ENCODE measurements at regions not wholly inside any gene's neighbourhood (a gene's known extent, or its start where the extent isn't known, plus 50 kb on each side); places are given as distances from the start of the nearest gene placed in this dataset.
"Not testable (repeated sequence)": the region's sequence is repeated elsewhere in the genome, so short reads cannot be mapped to it uniquely, and the experiment has no call there.

DNA sequence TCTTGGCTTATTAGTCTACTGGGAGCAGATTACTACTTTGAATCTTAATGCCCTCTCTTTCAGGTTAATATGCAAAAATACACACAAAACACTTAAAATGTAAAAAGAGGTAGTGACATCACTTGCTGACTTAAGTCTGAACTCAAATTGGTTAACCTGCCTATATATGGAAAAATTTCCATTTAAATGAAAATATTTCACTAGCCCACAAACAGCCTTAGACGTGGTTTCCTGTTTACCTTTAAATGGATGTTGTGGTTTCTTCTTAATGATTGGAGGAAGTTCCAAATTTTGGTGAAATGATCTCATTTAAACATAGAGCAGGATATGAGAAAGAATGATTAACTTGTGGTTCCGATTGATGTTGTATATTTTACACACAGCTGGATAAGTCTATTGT is 553.7 kb downstream of the CD109 start:
- intact Hi-C loops (cut with micrococcal nuclease): no loop called here

- intact Hi-C loops (cut with micrococcal nuclease): no loop called here
Measured at GRCh38 chr6:74248966-74249365, 553.0 kb downstream of the CD109 start.

DNA sequence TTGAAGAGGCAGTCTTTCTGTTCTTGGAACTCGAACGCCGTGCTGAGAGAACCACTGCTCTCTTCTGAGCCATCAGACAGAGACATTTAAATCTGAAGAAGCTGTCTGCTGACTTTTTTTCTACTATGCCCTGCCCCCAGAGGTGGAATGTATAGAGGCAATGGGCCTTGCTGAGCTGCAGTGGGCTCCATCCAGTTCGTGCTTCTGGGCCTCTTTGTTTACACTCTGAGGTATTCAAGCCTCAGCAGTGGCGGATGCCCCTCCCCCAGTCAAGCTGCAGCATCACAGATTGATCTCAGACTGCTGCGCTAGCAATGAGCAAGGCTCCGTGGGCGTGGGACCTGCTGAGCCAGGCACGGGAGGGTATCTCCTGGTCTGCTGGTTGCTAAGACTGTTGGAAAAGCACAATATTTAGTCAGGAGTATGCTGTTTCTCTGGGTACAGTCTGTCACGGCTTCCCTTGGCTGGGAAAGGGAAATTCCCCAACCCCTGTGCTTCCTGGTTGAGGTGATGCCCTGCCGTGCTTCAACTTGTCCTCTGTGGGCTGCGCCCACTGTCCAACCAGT is 526.8 kb downstream of the CD109 start:
- intact Hi-C loops (cut with micrococcal nuclease): no loop called here

- intact Hi-C loops (cut with micrococcal nuclease): no loop called here
Measured at GRCh38 chr6:74213995-74214394, 518.0 kb downstream of the CD109 start.

DNA sequence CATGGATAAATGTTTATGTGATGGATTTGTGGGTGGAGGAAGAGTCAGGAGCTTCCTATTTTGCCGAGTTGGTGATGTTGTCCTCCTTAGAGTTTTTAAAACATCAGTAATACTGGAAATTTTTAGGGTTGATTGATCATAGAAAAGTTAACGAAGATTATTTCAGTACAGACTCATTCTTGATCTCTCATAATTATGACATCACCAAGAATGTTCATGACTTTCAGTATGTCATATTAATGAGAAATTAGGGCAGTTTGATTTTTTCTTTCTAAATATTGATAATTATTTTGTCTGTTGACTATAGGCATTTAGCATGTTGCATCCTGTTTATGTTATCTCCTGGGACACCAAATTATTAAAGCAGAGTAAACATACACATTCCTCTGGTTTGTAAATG is 512.2 kb downstream of the CD109 start:
- intact Hi-C loops (cut with micrococcal nuclease): no loop called here

GRCh38 chr6:74199215-74199915 is 503.4 kb downstream of the CD109 start:
- intact Hi-C loops (cut with micrococcal nuclease): no loop called here

DNA sequence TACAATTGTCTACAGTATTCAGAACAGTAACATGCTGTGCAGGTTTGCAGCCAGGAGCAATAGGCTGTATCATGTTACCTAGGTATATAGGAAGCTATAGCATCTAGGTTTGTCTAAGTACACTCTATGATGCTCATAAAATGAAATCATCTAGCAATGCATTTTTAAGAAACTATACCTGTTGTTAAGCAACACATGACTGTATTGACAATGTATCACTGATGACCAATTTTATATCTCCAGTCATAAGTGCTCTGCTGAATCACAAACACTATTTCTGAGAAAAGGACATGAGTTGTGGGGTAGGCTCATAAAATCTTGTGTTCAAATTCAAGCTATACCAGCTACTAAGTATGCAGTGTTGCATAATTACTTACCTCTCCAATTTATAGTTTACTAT is 501.3 kb downstream of the CD109 start:
- intact Hi-C loops (cut with micrococcal nuclease): no loop called here

DNA sequence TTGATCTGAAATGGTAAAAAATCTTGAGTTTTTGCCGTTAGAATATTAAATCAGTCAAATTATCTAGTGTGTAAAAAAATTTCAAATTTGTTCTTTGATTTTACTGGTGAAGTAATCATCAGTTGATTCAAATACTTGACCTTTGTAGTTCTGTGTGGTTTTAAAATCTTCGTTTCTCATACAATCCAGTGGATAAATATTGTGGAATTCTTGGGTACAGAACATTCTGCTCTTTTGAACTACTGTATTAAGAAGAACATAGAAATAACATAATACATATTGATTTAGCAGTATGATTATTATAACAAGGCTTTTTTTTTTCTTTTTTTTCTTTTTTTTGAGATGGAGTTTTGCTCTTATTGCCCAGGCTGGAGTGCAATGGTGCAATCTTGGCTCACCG is 491.8 kb downstream of the CD109 start:
- intact Hi-C loops (cut with micrococcal nuclease): no loop called here

DNA sequence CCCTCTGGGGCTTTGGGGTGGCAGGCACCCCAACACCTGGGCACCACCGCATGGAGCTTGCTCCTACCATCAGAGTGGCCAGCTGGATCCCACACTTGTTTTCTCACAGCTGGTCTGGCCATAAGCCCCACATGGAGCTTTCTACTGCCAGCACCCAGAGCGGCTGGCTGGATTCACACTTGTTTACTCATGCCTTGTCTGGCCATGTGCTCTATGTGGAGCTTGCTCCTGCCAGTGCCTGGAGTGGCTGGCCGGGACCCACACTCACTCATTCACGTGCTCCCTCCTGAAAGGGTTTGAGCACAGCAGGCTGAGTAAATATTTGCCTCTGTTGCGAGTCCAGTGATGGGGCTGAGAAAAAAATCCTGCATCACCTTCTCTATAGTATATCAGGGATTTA is 487.0 kb downstream of the CD109 start:
- intact Hi-C loops (cut with micrococcal nuclease): no loop called here

- intact Hi-C loops (cut with micrococcal nuclease): no loop called here
Measured at GRCh38 chr6:74181471-74181870, 485.5 kb downstream of the CD109 start.

- intact Hi-C loops (cut with micrococcal nuclease): no loop called here
Measured at GRCh38 chr6:74177506-74177905, 481.5 kb downstream of the CD109 start.

GRCh38 chr6:74170550-74170949 is 474.5 kb downstream of the CD109 start:
- intact Hi-C loops (cut with micrococcal nuclease): not testable (repeated sequence)

- intact Hi-C loops (cut with micrococcal nuclease): no loop called here
Measured at GRCh38 chr6:74170118-74170517, 474.1 kb downstream of the CD109 start.

- intact Hi-C loops (cut with micrococcal nuclease): no loop called here
Measured at GRCh38 chr6:74167976-74168375, 472.0 kb downstream of the CD109 start.

GRCh38 chr6:74167511-74167910 is 471.5 kb downstream of the CD109 start:
- intact Hi-C loops (cut with micrococcal nuclease): no loop called here

DNA sequence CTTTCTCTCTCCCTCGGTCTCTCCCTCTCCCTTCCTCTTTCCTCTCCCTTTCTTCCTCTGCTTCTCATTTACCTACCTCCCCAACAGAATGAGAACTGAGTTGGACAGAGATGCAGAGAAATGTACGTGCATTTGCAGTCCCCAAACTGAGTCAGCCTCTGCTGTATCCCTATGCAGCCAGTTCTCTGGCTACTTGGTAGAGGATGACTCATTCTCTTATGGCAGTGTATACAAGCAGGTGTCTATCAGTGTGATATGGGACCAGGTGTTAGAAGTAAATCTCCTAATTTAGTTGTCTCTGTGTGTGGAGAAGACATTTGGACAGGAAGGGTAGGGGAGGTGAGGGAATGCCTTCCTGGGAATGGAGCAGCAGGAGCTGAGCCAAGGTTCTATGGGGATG is 470.8 kb downstream of the CD109 start:
- intact Hi-C loops (cut with micrococcal nuclease): no loop called here

DNA sequence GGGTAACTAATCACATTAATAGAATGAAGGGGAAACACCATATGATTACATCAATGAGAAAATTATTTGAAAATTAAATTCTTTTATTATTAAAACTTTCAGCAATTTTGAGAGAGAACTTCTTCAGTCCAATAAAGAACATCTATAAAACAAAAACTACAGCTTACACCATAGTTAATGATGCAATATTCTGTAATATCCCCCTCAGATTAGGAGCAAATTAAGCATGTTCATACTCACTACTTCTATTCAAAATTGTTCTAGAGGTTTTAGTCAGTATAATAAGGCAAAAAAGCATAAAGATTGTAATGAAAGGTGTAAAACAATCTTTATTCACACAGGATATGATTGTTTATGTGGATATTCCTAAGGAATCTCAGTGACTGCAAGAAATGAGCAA is 465.4 kb downstream of the CD109 start:
- intact Hi-C loops (cut with micrococcal nuclease): no loop called here

GRCh38 chr6:74152096-74152675 is 456.2 kb downstream of the CD109 start:
- intact Hi-C loops (cut with micrococcal nuclease): no loop called here

GRCh38 chr6:74145931-74146330 is 449.9 kb downstream of the CD109 start:
- intact Hi-C loops (cut with micrococcal nuclease): no loop called here

GRCh38 chr6:74137911-74138310 is 441.9 kb downstream of the CD109 start:
- intact Hi-C loops (cut with micrococcal nuclease): no loop called here

- intact Hi-C loops (cut with micrococcal nuclease): no loop called here
Measured at GRCh38 chr6:74134327-74134726, 438.3 kb downstream of the CD109 start.

DNA sequence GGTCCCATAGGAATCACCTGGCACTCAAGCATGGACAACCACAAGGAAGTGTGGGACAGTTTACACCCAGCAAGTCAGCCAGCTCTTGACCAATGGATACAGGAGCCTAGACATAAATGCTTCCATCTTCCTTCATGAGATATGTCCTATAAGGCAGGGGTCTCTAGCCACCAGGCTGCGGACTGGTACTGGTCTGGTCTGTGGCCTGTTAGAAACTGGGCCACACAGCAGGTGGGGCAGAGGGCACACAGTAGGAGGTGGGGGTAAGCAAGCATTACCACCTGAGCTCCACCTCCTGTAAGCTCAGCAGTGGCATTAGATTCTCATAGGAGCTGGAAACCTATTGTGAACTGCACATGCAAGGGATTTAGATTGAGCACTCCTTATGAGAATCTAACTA is 437.1 kb downstream of the CD109 start:
- intact Hi-C loops (cut with micrococcal nuclease): no loop called here

- intact Hi-C loops (cut with micrococcal nuclease): no loop called here
Measured at GRCh38 chr6:74130641-74131040, 434.6 kb downstream of the CD109 start.
